Duodenal mucosa (tissue), 2 donors: ENCODE measurements at regions not wholly inside any gene's neighbourhood (a gene's known extent, or its start where the extent isn't known, plus 50 kb on each side); places are given as distances from the start of the nearest gene placed in this dataset.

Experiments used
- H3K27ac ChIP-seq: one replicate; pipeline ENCODE4 v1.7.0; 2013; ENCODE audit warnings: low read depth, low read length
- H3K27me3 ChIP-seq, 2 donors: one replicate each; pipeline ENCODE4 v1.7.0; 2013; ENCODE audit warnings: low read length in 2 of 2, control low read depth in 1 of 2; ENCODE audit not compliant: insufficient read depth in 2 of 2, control insufficient read depth in 1 of 2
- H3K36me3 ChIP-seq, 2 donors: one replicate each; pipeline ENCODE4 v1.7.0; 2013; ENCODE audit warnings: low read length in 2 of 2, control low read depth in 1 of 2; ENCODE audit not compliant: insufficient read depth in 2 of 2, control insufficient read depth in 1 of 2
- H3K4me1 ChIP-seq, 2 donors: one replicate each; pipeline ENCODE4 v1.7.0; 2013; ENCODE audit warnings: low read length in 2 of 2, control low read depth in 1 of 2; ENCODE audit not compliant: insufficient read depth in 2 of 2, control insufficient read depth in 1 of 2
- H3K4me3 ChIP-seq, 2 donors: one replicate each; pipeline ENCODE4 v1.7.0; 2013; ENCODE audit warnings: low read length in 2 of 2, low read depth in 1 of 2
- H3K9ac ChIP-seq, 2 donors: one replicate each; pipeline ENCODE4 v1.7.0; 2013; ENCODE audit warnings: low read length in 2 of 2, low read depth in 1 of 2
- H3K9me3 ChIP-seq, 2 donors: one replicate each; pipeline ENCODE4 v1.7.0; 2013; ENCODE audit warnings: low read length in 2 of 2, control low read depth in 1 of 2; ENCODE audit not compliant: control insufficient read depth in 1 of 2

GRCh38 chr2:65537651-65538385, 105.4 kb upstream of the SPRED2 start:
- Histone ChIP-seq H3K9me3 (no peaks in the 10 kb centered on the region), H3K27ac (no peak overlapping the region), H3K9ac (no peak overlapping the region), H3K4me3 (no peak overlapping the region), H3K27me3 (peaks cover 0 to 4% of the 10 kb centered on the region in 2 donors), H3K4me1 (no peaks in the 10 kb centered on the region), H3K36me3 (no peaks in the 10 kb centered on the region)

GRCh38 chr2:65536596-65536995, 104.2 kb upstream of the SPRED2 start:
- Histone ChIP-seq H3K9ac (no peak overlapping the region), H3K27ac (no peak overlapping the region), H3K4me3 (no peak overlapping the region), H3K36me3 (no peaks in the 10 kb centered on the region), H3K27me3 (peaks cover 0 to 4% of the 10 kb centered on the region in 2 donors), H3K4me1 (no peaks in the 10 kb centered on the region), H3K9me3 (no peaks in the 10 kb centered on the region)

GRCh38 chr2:65532937-65533336, 100.5 kb upstream of the SPRED2 start:
- peaks cover 0 to 4% of the 10 kb centered on the region in 2 donors for H3K27me3 ChIP-seq
- no peak overlapping the region for H3K9ac ChIP-seq
- H3K4me3 ChIP-seq = no peak overlapping the region
- no peak overlapping the region for H3K27ac ChIP-seq
- H3K36me3 ChIP-seq = no peaks in the 10 kb centered on the region
- no peaks in the 10 kb centered on the region for H3K9me3 ChIP-seq
- peaks cover 2% of the 10 kb centered on the region in 2 donors for H3K4me1 ChIP-seq

GRCh38 chr2:65532326-65532725, 99.9 kb upstream of the SPRED2 start:
- H3K9me3 ChIP-seq = no peaks in the 10 kb centered on the region
- H3K9ac ChIP-seq = no peak overlapping the region
- H3K4me3 ChIP-seq = no peak overlapping the region
- H3K27ac ChIP-seq = no peak overlapping the region
- no peaks in the 10 kb centered on the region for H3K36me3 ChIP-seq
- peaks cover 0 to 4% of the 10 kb centered on the region in 2 donors for H3K27me3 ChIP-seq
- H3K4me1 ChIP-seq = peaks cover 4 to 8% of the 10 kb centered on the region in 2 donors

GRCh38 chr2:65530547-65531320, 98.3 kb upstream of the SPRED2 start:
- no peak overlapping the region for H3K9ac ChIP-seq
- no peak overlapping the region for H3K4me3 ChIP-seq
- H3K27me3 ChIP-seq = no peaks in the 10 kb centered on the region
- no peaks in the 10 kb centered on the region for H3K9me3 ChIP-seq
- H3K27ac ChIP-seq = no peak overlapping the region
- H3K4me1 ChIP-seq = peaks cover 4 to 9% of the 10 kb centered on the region in 2 donors
- no peaks in the 10 kb centered on the region for H3K36me3 ChIP-seq

GRCh38 chr2:65529419-65529818, 97.0 kb upstream of the SPRED2 start:
- Histone ChIP-seq H3K4me3 (no peak overlapping the region), H3K9me3 (no peaks in the 10 kb centered on the region), H3K27ac (no peak overlapping the region), H3K27me3 (no peaks in the 10 kb centered on the region), H3K9ac (no peak overlapping the region), H3K4me1 (peaks cover 4 to 9% of the 10 kb centered on the region in 2 donors), H3K36me3 (no peaks in the 10 kb centered on the region)

GRCh38 chr2:65528241-65528574, 95.8 kb upstream of the SPRED2 start:
- Histone ChIP-seq H3K27ac (no peak overlapping the region), H3K27me3 (no peaks in the 10 kb centered on the region), H3K4me3 (no peak overlapping the region), H3K9me3 (no peaks in the 10 kb centered on the region), H3K9ac (no peak overlapping the region), H3K36me3 (no peaks in the 10 kb centered on the region), H3K4me1 (peaks cover 4 to 9% of the 10 kb centered on the region in 2 donors)

- Histone ChIP-seq H3K27ac (no peak overlapping the region), H3K36me3 (no peaks in the 10 kb centered on the region), H3K27me3 (no peaks in the 10 kb centered on the region), H3K4me1 (peaks cover 4 to 9% of the 10 kb centered on the region in 2 donors), H3K9ac (no peak overlapping the region), H3K4me3 (no peak overlapping the region), H3K9me3 (no peaks in the 10 kb centered on the region)
Measured at GRCh38 chr2:65527451-65528240, 95.2 kb upstream of the SPRED2 start.

GRCh38 chr2:65525616-65526231, 93.3 kb upstream of the SPRED2 start:
- Histone ChIP-seq H3K36me3 (no peaks in the 10 kb centered on the region), H3K4me1 (peaks cover 4 to 9% of the 10 kb centered on the region in 2 donors), H3K27ac (no peak overlapping the region), H3K4me3 (no peak overlapping the region), H3K27me3 (no peaks in the 10 kb centered on the region), H3K9me3 (no peaks in the 10 kb centered on the region), H3K9ac (no peak overlapping the region)
